Endothelial cell of umbilical vein (primary cell): ENCODE measurements at regions not wholly inside any gene's neighbourhood (a gene's known extent, or its start where the extent isn't known, plus 50 kb on each side); places are given as distances from the start of the nearest gene placed in this dataset.

Experiments used
- BruUV-seq: library from RNA; stranded (reverse); fragments of 400-500 nt; replicated peaks from 2 replicates; lab custom pipeline; 2021; lab: Mats Ljungman, UMichigan
- CTCF ChIA-PET: fragments of 300-600, 350-600 bp; sonication (Branson Sonifier 250); formaldehyde crosslinking; loops from one replicate; lab custom pipeline; 2021; ENCODE audit warnings: antibody characterized with exemption, inconsistent platforms; lab: Charles Lee
- POLR2A ChIA-PET: fragments of 300-600, 350-600 bp; sonication (Branson Sonifier 250); formaldehyde crosslinking; loops from one replicate; lab custom pipeline; 2021; ENCODE audit warnings: antibody characterized with exemption, inconsistent platforms; lab: Charles Lee
- DNase-seq: peaks from one replicate; pipeline ENCODE4 v3.0.0-alpha.2; 2011; ENCODE audit warnings: low read depth, low spot score
- FAIRE-seq: peaks from 2 replicates; lab custom pipeline; 2011; peaks lifted over from hg19 to GRCh38; lab: Jason Lieb, UNC
- H2AFZ ChIP-seq: 2 replicates; pipeline ENCODE4 v1.6.0; 2012; ENCODE audit warnings: low read depth, low read length, control low read depth, inconsistent platforms
- H3K27ac ChIP-seq: 2 replicates; pipeline ENCODE4 v1.5.1; 2011; ENCODE audit warnings: low read depth, mild to moderate bottlenecking, control low read depth, low read length, moderate library complexity; ENCODE audit not compliant: insufficient read depth
- H3K27me3 ChIP-seq, 2 experiments: 2 replicates each; pipeline versions ENCODE4 v1.6.0 to v1.6.1; 2011; ENCODE audit warnings: low read length in 2 of 2, mixed read lengths in 1 of 2; ENCODE audit not compliant: control insufficient read depth in 2 of 2, insufficient read depth in 2 of 2
- H3K36me3 ChIP-seq, 2 experiments: 2 replicates in 1 of 2; 3 replicates in 1 of 2; pipeline ENCODE4 v1.5.1; 2011; ENCODE audit warnings: low read length in 2 of 2, mild to moderate bottlenecking in 1 of 2, moderate library complexity in 1 of 2; ENCODE audit not compliant: control insufficient read depth in 2 of 2, insufficient read depth in 2 of 2; ENCODE audit errors: extremely low read depth in 1 of 2
- H3K4me1 ChIP-seq: 3 replicates; pipeline ENCODE4 v1.5.1; 2011; ENCODE audit warnings: mild to moderate bottlenecking, low read length; ENCODE audit not compliant: control insufficient read depth, insufficient read depth; ENCODE audit errors: extremely low read depth
- H3K4me2 ChIP-seq: 2 replicates; pipeline ENCODE4 v1.6.1; 2011; ENCODE audit warnings: low read length, control low read depth, mixed read lengths; ENCODE audit not compliant: insufficient read depth
- H3K4me3 ChIP-seq, 3 experiments: fragments of 200-600 bp in 1 of 3; sonication (generic), shearing (Covaris generic) in 1 of 3; replicated peaks in 1 of 3; 2 replicates each; pipeline ENCODE4 v1.5.1; 2011 to 2016; ENCODE audit warnings: control low read depth in 3 of 3, low read length in 3 of 3, mild to moderate bottlenecking in 2 of 3, inconsistent platforms in 1 of 3, low read depth in 1 of 3, moderate library complexity in 1 of 3; ENCODE audit not compliant: insufficient read depth in 1 of 3
- H3K79me2 ChIP-seq: 2 replicates; pipeline ENCODE4 v1.6.0; 2012; ENCODE audit warnings: low read length, inconsistent platforms; ENCODE audit not compliant: control insufficient read depth, insufficient read depth
- H3K9ac ChIP-seq: replicated peaks from 2 replicates; pipeline ENCODE3; 2011; ENCODE audit warnings: low read length, control low read depth; ENCODE audit not compliant: insufficient read depth; ENCODE audit errors: extremely low read depth
- H3K9me1 ChIP-seq: replicated peaks from 3 replicates; pipeline ENCODE4 v1.6.0; 2011; ENCODE audit warnings: mild to moderate bottlenecking, low read length; ENCODE audit not compliant: control insufficient read depth, insufficient read depth; ENCODE audit errors: extremely low read depth
- H3K9me3 ChIP-seq: replicated peaks from 2 replicates; pipeline ENCODE4 v1.5.1; 2012; ENCODE audit warnings: low read length, inconsistent platforms; ENCODE audit not compliant: control insufficient read depth, insufficient read depth
- H4K20me1 ChIP-seq: replicated peaks from 2 replicates; pipeline ENCODE3; 2011; ENCODE audit warnings: mild to moderate bottlenecking, low read length; ENCODE audit not compliant: control insufficient read depth, insufficient read depth; ENCODE audit errors: extremely low read depth
- EZH2 ChIP-seq: IDR thresholded peaks from 2 replicates; pipeline ENCODE4 v1.6.1; 2012; ENCODE audit warnings: borderline replicate concordance, low read depth, mild to moderate bottlenecking, moderate library complexity, low read length, inconsistent platforms; ENCODE audit not compliant: severe bottlenecking
- FOS ChIP-seq: IDR thresholded peaks from 2 replicates; pipeline ENCODE4 v1.6.1; 2011; ENCODE audit warnings: mild to moderate bottlenecking, low read length, moderate library complexity, borderline replicate concordance; ENCODE audit not compliant: insufficient read depth
- GATA2 ChIP-seq: IDR thresholded peaks from 2 replicates; pipeline ENCODE4 v1.7.0; 2011; ENCODE audit warnings: low read depth, mild to moderate bottlenecking, moderate library complexity, mixed read lengths, low read length; ENCODE audit not compliant: insufficient read length, insufficient read depth
- JUN ChIP-seq: IDR thresholded peaks from 2 replicates; pipeline ENCODE4 v1.6.1; 2011; ENCODE audit warnings: borderline replicate concordance, low read depth; ENCODE audit not compliant: insufficient read length, insufficient read depth
- MAX ChIP-seq: IDR thresholded peaks from 2 replicates; pipeline ENCODE4 v1.6.1; 2011; ENCODE audit not compliant: insufficient read depth, insufficient read length
- MYC ChIP-seq: IDR thresholded peaks from one replicate; pipeline ENCODE4 v1.6.1; 2011; ENCODE audit warnings: mild to moderate bottlenecking, low read depth, low read length
- POLR2A ChIP-seq: IDR thresholded peaks from 2 replicates; pipeline ENCODE4 v1.6.1; 2012; ENCODE audit warnings: low read depth, mild to moderate bottlenecking, control low read depth, low read length
- POLR2AphosphoS5 ChIP-seq: IDR thresholded peaks from 2 replicates; pipeline ENCODE4 v1.6.1; 2012; ENCODE audit warnings: low read depth, mild to moderate bottlenecking, control low read depth, low read length, moderate library complexity; ENCODE audit not compliant: insufficient read depth
- dilution Hi-C: fragments of 300-500 bp; cut with MboI; formaldehyde crosslinking; loops from one replicate; pipeline ENCODE4 v1.15.0; 2019; ENCODE audit warnings: low sequenced_read_pairs; ENCODE audit not compliant: extremely low pct_ligation_motif_present
- intact Hi-C: fragments of 100-400 bp; cut with micrococcal nuclease; formaldehyde crosslinking; loops from one replicate; pipeline ENCODE4 v1.10.0; 2022
- TF ChIP-seq, protein P1 (sequence below), 2 donors: IDR thresholded peaks; 1 replicate in 1 of 2; 2 replicates in 1 of 2; pipeline ENCODE4 v1.5.1; 2011; ENCODE audit warnings: low read length in 2 of 2, mild to moderate bottlenecking in 2 of 2, moderate library complexity in 2 of 2, control low read depth in 1 of 2, inconsistent platforms in 1 of 2, low read depth in 1 of 2; ENCODE audit not compliant: insufficient read depth in 1 of 2; ENCODE audit errors: extremely low read depth in 1 of 2

GRCh38 chr3:113153499-113154107 lies 57.8 kb upstream of the BOC start:
- no peak for TF ChIP-seq POLR2A
- POLR2A ChIA-PET, result no interaction called here
- intact Hi-C loops, result no loop called here
- Histone ChIP-seq H3K27ac (no peak overlapping the region), H3K4me2 (no peak overlapping the region), H3K9ac (no peak overlapping the region), H3K9me1 (no peaks in the 10 kb centered on the region), H3K4me1 (no peaks in the 10 kb centered on the region), H3K36me3 (no peaks in the 10 kb centered on the region), H3K79me2 (no peaks in the 10 kb centered on the region), H2AFZ (no peak overlapping the region), H4K20me1 (no peaks in the 10 kb centered on the region), H3K27me3 (no peaks in the 10 kb centered on the region), H3K4me3 (no peak overlapping the region), H3K9me3 (no peaks in the 10 kb centered on the region)
- dilution Hi-C loops, result no loop called here
- no peak for FAIRE-seq
- no TSS peak for BruUV-seq
- DNase-seq, result no peak
- CTCF ChIA-PET, result interaction anchor here (1.4 kb wide), 1 partner anchor 135 kb away, joined by 3 read pairs; no protein-coding TSS in a partner anchor

DNA sequence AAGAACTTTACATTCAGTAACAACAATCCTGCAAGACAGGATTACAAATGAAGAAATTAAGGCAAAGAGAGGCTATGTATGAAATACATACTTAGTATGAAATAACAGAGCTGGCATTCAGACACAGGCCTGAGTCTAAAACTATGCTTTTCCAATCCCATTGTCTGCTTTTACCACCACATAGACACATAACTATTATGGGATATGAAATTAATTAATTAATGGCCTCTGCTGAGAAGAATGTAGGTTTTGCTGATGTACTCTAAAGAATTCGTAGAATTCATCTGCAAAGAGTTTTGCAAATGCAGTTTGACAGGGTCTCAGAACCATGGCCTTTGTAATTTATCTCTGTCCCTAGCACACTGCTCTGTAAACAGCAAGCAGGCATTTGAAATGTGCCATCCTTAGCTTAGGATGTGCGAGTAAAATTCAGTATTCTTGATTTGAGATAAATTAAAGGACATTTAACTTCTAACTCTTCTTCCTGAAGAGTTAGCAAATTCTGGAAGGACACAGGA lies 54.5 kb upstream of the BOC start:
- dilution Hi-C loops, result no loop called here
- CTCF ChIA-PET, result no interaction called here
- intact Hi-C loops, result no loop called here
- TF ChIP-seq, protein P1, sequence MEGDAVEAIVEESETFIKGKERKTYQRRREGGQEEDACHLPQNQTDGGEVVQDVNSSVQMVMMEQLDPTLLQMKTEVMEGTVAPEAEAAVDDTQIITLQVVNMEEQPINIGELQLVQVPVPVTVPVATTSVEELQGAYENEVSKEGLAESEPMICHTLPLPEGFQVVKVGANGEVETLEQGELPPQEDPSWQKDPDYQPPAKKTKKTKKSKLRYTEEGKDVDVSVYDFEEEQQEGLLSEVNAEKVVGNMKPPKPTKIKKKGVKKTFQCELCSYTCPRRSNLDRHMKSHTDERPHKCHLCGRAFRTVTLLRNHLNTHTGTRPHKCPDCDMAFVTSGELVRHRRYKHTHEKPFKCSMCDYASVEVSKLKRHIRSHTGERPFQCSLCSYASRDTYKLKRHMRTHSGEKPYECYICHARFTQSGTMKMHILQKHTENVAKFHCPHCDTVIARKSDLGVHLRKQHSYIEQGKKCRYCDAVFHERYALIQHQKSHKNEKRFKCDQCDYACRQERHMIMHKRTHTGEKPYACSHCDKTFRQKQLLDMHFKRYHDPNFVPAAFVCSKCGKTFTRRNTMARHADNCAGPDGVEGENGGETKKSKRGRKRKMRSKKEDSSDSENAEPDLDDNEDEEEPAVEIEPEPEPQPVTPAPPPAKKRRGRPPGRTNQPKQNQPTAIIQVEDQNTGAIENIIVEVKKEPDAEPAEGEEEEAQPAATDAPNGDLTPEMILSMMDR (IDR thresholded peaks at IDR 0.05; ENCODE audit: extremely low read depth in 1 of 2, insufficient read depth in 1 of 2, low read depth in 1 of 2, low read length in 2 of 2), result no peak
- TF ChIP-seq MAX (no peak), FOS (no peak), POLR2AphosphoS5 (no peak), MYC (no peak), POLR2A (no peak), GATA2 (no peak), JUN (no peak), EZH2 (no peak)
- Histone ChIP-seq H3K4me3 (no peak overlapping the region), H3K9ac (no peak overlapping the region), H3K4me2 (no peak overlapping the region), H3K27me3 (no peaks in the 10 kb centered on the region), H3K9me1 (no peaks in the 10 kb centered on the region), H3K4me1 (no peaks in the 10 kb centered on the region), H2AFZ (no peak overlapping the region), H3K36me3 (no peaks in the 10 kb centered on the region), H3K27ac (no peak overlapping the region), H3K9me3 (no peaks in the 10 kb centered on the region), H3K79me2 (no peaks in the 10 kb centered on the region), H4K20me1 (no peaks in the 10 kb centered on the region)
- BruUV-seq, result no TSS peak
- POLR2A ChIA-PET, result no interaction called here
- DNase-seq (no peak), FAIRE-seq (no peak)
